ENCODE measurements at regions not wholly inside any gene's neighbourhood (a gene's known extent, or its start where the extent isn't known, plus 50 kb on each side); places are given as distances from the start of the nearest gene placed in this dataset.

- TF ChIP-seq CTCF (conservative IDR thresholded peaks at IDR 0.05 in 1 of 2, IDR thresholded peaks at IDR 0.05 in 1 of 2; ENCODE audit: extremely low read depth in 1 of 2, insufficient read depth in 1 of 2, low read depth in 1 of 2, low read length in 2 of 2) (no peak), EZH2 (IDR thresholded peaks at IDR 0.05; ENCODE audit: borderline replicate concordance, low read length) (no peak)
Observed at GRCh38 chr6:1113916-1114540, 197.9 kb upstream of the FOXQ1 start.

Data from mammary epithelial cell (primary cell).